ENCODE measurements at regions not wholly inside any gene's neighbourhood (a gene's known extent, or its start where the extent isn't known, plus 50 kb on each side); places are given as distances from the start of the nearest gene placed in this dataset.

GRCh38 chr5:57750282-57750681 is 267.7 kb upstream of the ACTBL2 start:
- Histone ChIP-seq H3K27me3 (no peaks in the 10 kb centered on the region), H3K9me3 (no peaks in the 10 kb centered on the region), H3K36me3 (no peaks in the 10 kb centered on the region), H3K4me3 (ENCODE audit: low read depth, low read length) (no peak overlapping the region), H3K4me1 (no peaks in the 10 kb centered on the region)
- no peak for DNase-seq
- TF ChIP-seq, protein P1, sequence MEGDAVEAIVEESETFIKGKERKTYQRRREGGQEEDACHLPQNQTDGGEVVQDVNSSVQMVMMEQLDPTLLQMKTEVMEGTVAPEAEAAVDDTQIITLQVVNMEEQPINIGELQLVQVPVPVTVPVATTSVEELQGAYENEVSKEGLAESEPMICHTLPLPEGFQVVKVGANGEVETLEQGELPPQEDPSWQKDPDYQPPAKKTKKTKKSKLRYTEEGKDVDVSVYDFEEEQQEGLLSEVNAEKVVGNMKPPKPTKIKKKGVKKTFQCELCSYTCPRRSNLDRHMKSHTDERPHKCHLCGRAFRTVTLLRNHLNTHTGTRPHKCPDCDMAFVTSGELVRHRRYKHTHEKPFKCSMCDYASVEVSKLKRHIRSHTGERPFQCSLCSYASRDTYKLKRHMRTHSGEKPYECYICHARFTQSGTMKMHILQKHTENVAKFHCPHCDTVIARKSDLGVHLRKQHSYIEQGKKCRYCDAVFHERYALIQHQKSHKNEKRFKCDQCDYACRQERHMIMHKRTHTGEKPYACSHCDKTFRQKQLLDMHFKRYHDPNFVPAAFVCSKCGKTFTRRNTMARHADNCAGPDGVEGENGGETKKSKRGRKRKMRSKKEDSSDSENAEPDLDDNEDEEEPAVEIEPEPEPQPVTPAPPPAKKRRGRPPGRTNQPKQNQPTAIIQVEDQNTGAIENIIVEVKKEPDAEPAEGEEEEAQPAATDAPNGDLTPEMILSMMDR (IDR thresholded peaks at IDR 0.05; ENCODE audit: low read depth, low read length): no peak

GRCh38 chr5:57749396-57749795 is 266.8 kb upstream of the ACTBL2 start:
- Histone ChIP-seq H3K9me3 (no peaks in the 10 kb centered on the region), H3K27me3 (no peaks in the 10 kb centered on the region), H3K36me3 (no peaks in the 10 kb centered on the region), H3K4me1 (no peaks in the 10 kb centered on the region), H3K4me3 (ENCODE audit: low read depth, low read length) (no peak overlapping the region)
- DNase-seq: no peak
- TF ChIP-seq, protein P1 (IDR thresholded peaks at IDR 0.05; ENCODE audit: low read depth, low read length): no peak

- TF ChIP-seq, protein P1 (IDR thresholded peaks at IDR 0.05; ENCODE audit: low read depth, low read length): no peak
- Histone ChIP-seq H3K9me3 (no peaks in the 10 kb centered on the region), H3K4me3 (ENCODE audit: low read depth, low read length) (no peak overlapping the region), H3K36me3 (no peaks in the 10 kb centered on the region), H3K27me3 (no peaks in the 10 kb centered on the region), H3K4me1 (no peaks in the 10 kb centered on the region)
- DNase-seq: no peak
Observed at GRCh38 chr5:57745700-57746651, 263.4 kb upstream of the ACTBL2 start.

DNA sequence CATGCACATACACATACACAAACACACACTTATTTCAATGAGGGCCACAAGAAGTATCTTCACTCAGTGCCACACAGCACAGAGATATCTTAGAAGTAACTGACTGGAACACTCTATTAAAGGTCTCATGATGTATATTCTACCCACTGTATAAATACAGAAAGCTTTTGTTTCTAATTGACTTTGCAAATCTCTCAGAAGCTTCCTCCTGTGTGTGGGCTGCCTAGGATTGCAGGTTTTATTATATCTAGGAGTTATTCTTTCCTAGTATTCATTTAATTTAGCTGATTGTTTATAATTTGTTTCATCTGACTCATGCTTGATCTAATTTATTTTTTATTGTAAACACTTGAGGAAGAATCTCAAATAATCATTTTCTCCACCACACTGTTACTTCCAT is 262.4 kb upstream of the ACTBL2 start:
- TF ChIP-seq, protein P1 (IDR thresholded peaks at IDR 0.05; ENCODE audit: low read depth, low read length): no peak
- Histone ChIP-seq H3K4me3 (ENCODE audit: low read depth, low read length) (no peak overlapping the region), H3K36me3 (no peaks in the 10 kb centered on the region), H3K4me1 (no peaks in the 10 kb centered on the region), H3K27me3 (no peaks in the 10 kb centered on the region), H3K9me3 (no peaks in the 10 kb centered on the region)
- DNase-seq: no peak

GRCh38 chr5:57741336-57741735 is 258.7 kb upstream of the ACTBL2 start:
- H3K9me3 ChIP-seq: no peaks in the 10 kb centered on the region
- H3K36me3 ChIP-seq: no peaks in the 10 kb centered on the region
- no peak overlapping the region for H3K4me3 ChIP-seq (ENCODE audit: low read depth, low read length)
- no peaks in the 10 kb centered on the region for H3K4me1 ChIP-seq
- no peak for DNase-seq
- no peaks in the 10 kb centered on the region for H3K27me3 ChIP-seq
- TF ChIP-seq, protein P1 (IDR thresholded peaks at IDR 0.05; ENCODE audit: low read depth, low read length): no peak

- H3K4me3 ChIP-seq (ENCODE audit: low read depth, low read length): no peak overlapping the region
- no peak for DNase-seq
- no peaks in the 10 kb centered on the region for H3K9me3 ChIP-seq
- TF ChIP-seq, protein P1 (IDR thresholded peaks at IDR 0.05; ENCODE audit: low read depth, low read length): no peak
- no peaks in the 10 kb centered on the region for H3K4me1 ChIP-seq
- no peaks in the 10 kb centered on the region for H3K36me3 ChIP-seq
- H3K27me3 ChIP-seq: no peaks in the 10 kb centered on the region
Observed at GRCh38 chr5:57738787-57739186, 256.2 kb upstream of the ACTBL2 start.
